Activated CD4-positive, alpha-beta T cell treated with anti-CD3 and anti-CD28 coated beads, Interleukin-2, Interleukin-4, amounts not matched to agents 100 ng/mL and 50 ng/mL, durations not matched to agents 16 hours and 8 hours (primary cell): ENCODE measurements at regions not wholly inside any gene's neighbourhood (a gene's known extent, or its start where the extent isn't known, plus 50 kb on each side); places are given as distances from the start of the nearest gene placed in this dataset.
"Not testable (repeated sequence)": the region's sequence is repeated elsewhere in the genome, so short reads cannot be mapped to it uniquely, and the experiment has no call there.

ENCODE experiments used
- DNase-seq: peaks from one replicate; pipeline ENCODE4 v3.0.0-alpha.2; 2020; ENCODE audit warnings: low spot score

DNA sequence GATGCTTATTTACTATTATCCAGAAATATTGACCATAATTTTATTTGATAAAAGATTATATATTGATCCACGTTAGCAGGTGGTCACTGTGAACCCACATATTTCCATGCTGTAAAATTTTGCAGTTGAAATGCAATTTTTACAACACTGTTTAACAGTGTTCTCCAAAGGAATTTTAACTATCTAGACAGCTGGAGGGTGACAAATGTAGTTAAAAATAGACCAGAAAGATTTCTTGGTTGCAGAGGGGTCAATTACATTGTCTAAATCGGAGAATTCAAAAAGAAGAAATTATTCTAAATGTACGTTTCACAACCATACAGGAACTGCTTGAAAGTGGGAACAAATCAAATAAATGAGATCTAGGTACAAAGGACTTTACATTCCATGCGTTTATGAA is 625.2 kb upstream of the NCAM2 start:
- DNase-seq, result no peak

GRCh38 chr21:20377250-20377649 is 621.0 kb upstream of the NCAM2 start:
- DNase-seq, result no peak

DNA sequence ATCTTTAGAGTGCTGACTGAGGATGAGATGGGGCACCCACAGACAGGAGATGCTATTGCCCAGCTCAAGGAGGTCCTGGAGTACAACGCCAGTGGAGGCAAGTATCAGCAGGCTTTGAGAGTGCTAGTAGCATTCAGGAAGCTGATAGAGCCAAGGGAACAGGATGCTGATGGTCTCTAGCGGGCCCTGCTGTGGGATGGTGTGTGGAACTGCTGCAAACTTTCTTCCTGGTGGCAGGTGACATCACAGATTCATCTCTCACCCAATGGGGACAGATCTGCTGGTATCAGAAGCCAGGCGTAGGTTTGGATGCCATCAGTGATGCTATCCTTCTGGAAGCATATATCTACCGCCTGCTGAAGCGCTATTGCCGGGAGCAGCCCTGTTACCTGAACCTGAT is 609.8 kb upstream of the NCAM2 start:
- DNase-seq, result no peak

DNA sequence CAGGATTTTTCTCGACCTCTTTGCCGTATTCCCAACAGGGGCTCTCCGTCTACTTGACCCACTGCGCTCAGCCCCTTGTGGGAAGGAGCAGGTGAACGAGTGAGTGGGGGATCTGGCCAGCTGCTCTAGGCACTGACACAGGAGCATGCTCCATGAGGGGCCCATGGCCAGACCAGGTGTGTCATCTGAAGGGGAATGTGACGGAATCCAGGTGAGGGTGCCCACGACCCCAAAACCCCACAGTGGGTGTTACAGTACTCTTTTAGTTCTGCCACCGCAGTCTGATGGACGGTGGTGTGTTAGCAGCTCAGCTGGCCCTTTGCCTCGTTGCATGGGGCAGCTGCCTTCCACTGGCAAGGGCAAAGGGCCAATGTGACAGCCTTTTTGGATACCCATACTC is 601.4 kb upstream of the NCAM2 start:
- no peak for DNase-seq

DNA sequence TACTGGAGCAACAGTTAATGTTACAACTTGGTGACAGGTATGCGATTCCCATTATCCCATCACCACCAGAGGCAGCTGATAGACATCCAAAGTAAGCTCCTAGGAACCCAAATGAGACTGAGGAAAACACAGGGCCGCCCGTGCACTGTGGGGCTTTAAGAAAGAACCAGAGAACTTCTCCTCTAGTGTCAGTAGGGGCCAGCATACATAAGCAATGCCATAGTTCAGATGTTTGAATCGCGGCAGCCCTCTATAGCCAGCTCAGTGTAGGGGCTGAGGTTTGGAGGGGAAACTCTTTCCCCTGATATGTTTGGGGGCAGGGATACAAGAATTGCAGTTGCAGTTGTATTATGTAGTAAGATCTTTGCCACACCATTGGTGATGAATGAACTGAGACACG is 593.3 kb upstream of the NCAM2 start:
- DNase-seq, result no peak

DNA sequence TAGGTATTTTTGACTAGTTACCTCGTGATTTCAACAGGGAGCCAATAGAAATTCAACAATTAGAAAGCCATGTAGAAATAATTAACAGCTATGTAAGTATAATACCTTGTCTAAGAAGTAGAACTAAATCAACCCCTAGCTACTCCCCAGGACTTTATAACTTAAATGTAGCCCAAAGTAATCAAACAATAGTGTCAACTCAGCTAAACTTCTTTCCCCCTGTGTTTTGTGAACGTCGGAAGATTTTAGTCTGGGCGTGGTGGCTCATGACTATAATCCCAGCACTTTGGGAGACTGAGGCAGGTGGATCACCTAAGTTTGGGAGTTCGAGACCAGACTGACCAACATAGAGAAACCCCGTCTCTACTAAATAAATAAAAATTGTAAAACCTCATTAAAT is 579.9 kb upstream of the NCAM2 start:
- no peak for DNase-seq

GRCh38 chr21:20419772-20420171 is 578.4 kb upstream of the NCAM2 start:
- DNase-seq, result no peak

DNA sequence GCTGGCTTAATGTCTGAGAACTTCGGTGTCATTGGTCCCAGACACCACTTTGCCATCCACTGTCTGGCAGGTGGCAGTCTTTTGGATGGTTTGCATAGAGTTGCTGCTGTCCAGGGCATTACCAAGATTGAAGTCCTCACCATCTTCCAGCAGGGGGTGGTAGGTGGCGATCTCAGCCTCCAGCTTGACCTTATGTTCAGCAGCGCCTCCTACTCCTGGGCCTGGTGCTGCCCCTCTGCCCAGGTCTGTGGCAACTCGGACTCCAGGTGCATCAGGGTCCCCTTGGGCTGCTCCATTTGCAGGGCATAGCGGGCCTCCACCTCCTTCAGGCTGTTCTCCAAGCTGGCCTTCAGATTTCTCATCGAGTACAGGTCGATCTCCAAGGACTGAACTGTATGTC is 573.3 kb upstream of the NCAM2 start:
- no peak for DNase-seq

DNA sequence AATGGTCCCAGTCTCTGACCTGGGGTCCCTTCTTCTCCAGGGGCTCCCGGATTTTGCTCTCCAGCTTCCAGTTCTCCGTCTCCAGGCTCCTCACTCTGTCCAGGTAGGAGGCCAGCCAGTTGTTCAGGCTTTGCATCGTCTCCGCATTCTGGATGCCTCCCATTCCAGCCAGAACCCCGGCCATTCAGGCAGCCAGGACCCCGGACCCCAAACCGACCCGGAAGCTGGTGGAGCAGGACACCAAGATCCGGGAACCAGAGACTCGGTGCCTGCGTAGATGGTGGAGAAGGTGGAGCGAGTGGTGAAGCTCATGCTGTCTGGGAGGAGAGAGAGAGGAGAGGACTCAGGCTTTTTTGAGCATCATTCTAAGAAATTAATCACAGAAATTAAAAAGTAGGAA is 572.4 kb upstream of the NCAM2 start:
- DNase-seq, result no peak

DNA sequence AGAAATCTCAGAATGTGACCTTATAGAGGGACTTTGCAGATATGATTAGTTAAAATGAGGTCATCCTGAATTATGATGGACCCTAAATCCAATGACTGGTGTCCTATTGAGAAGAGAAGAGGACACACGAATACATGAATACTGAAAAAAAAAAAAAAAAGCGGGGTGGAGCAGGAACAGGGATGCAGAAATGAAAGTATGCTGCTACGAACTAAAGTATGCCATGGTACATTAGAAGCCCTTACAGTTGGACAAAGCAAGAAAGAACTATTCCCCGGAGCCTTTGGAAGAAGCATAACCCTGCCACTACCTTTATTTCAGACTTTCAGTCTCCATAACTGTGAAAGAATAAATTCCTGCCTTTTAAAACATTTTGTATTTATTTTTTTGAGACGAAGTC is 557.9 kb upstream of the NCAM2 start:
- no peak for DNase-seq

DNA sequence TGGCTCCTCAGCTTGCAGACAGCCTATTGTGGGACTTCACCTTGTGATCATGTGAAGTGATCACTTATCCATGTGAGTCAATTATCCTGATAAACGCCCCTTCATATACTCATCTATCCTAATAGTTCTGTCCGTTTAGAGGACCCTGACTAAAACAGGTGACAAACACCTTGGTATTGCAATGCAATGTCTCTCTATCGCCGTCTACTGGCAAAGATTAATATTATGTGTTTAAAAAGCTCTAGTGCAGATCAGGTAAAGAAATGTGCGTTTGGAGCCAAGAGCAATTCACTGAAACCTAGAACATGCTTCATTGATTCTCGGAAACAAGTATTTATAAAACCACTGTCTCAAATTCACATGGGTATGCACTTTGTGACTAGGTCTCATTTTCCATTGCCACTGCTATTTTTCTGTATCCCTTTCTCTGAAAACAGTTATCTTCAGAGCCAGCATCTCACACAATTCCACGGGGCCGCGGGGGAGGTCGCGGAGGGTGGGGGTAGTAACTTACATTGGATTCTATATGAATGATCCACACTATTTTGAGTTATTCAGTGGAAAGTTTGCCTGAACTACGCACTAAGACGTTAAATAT is 554.6 kb upstream of the NCAM2 start:
- peak; percentile 14 for DNase-seq

DNA sequence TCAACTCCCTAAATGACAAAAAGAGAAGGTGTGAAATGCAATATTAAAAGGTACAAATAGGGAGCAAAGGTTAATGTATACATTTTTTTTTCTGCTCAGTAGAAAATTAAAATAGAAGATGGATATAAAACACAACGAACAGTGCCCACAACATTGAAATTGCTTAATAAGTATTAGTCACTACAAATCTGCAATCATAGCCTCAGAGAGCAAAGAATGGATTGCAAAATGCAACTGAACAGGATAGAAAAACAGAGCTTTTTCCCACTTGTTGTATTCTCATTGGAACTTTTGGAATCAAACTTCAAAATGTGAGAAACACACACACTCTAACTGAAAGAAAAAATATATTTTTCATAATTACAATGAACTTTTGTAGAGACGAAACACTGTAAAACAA is 552.2 kb upstream of the NCAM2 start:
- DNase-seq, result no peak

GRCh38 chr21:20451046-20451445 is 547.2 kb upstream of the NCAM2 start:
- DNase-seq, result no peak

DNA sequence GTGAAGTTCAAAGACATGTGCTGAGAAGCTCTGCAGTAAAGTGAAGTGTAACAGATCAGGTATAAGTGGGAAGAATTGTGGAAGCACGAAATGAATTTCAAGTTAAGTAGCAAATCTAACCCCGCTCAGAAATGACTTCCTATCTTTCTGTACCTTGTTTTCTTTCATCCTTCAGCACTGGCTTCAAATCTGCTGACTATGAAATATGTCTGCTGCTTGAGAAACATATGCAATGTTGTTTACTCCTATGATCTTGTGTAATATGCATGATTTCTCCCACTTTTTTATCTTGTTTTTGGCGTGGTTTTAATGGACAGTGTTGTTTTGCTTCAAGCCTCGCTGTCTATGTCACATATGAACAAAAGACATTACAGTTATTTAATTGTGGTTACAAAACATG is 545.3 kb upstream of the NCAM2 start:
- no peak for DNase-seq

GRCh38 chr21:20459838-20460237 is 538.4 kb upstream of the NCAM2 start:
- no peak for DNase-seq

GRCh38 chr21:20463362-20463761 is 534.8 kb upstream of the NCAM2 start:
- DNase-seq, result no peak

DNA sequence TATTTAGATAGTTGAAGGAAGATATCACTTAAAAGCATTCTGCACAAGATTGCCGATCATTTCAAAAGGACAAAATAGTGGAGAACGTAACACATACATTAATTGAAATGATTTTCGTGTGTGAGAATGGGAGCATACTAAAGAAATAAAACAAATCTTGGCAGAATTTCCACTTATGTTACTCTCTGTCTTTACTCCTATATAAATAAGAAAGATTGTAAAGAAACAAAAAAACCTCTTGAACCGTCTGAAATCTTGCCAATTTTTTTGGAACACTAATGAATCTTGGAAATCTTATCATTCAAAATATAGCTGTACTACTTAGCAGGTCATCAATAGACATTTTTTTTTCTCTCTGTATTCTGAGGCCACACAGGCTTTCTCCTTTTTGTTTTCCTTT is 528.8 kb upstream of the NCAM2 start:
- DNase-seq, result no peak

- DNase-seq, result no peak
These were observed 511.9 kb upstream of the NCAM2 start for GRCh38 chr21:20486303-20486702.

GRCh38 chr21:20502915-20503314 is 495.3 kb upstream of the NCAM2 start:
- DNase-seq, result not testable (repeated sequence)

- no peak for DNase-seq
These were observed 490.4 kb upstream of the NCAM2 start for GRCh38 chr21:20507783-20508182.

DNA sequence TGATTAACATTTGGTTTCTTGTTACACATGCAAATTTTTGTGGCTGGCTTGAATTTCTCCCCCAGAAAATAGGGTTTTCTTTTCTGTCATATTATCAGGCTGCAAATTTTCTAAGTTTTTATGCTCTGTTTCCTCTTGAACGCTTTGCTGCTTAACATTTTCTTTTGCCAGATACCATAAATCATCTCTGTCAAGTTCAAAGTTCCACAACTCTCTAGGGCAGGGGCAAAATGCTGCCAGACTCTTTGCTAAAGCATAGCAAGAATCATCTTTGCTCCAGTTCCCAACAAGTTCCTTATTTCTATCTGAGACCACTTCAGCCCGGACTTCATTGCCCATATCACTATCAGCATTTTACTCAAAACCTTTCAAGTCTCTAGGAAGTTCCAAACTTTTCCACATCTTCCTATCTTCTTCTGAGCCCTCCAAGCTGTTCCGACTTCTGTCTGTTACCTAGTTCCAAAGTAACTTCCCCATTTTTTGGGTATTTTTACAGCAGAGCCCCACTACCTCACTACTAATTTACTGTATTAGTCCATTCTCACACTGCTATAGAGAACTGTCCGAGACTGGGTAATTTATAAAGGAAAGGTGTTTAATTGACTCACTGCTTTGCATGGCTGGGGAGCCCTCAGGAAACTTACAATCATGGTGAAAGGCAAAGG is 486.9 kb upstream of the NCAM2 start:
- no peak for DNase-seq

GRCh38 chr21:20515446-20515845 is 482.8 kb upstream of the NCAM2 start:
- no peak for DNase-seq

DNA sequence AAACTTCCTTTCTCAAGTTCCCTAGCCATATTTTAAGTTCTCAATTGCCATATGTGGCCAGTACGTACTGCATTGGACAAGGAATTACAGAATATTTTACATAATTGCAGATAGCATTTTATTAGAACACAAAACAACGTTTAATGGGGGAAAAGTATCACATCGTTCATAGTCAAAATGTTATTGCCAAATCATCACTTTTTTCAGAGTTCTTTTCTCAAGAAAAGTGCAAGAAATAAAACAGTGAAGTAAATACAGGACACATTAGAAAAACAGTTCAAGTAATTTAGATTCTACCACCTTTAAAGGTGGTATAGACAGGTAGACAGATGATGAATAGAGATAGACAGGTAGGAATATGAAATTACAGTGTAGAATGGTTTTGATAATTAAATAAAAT is 479.1 kb upstream of the NCAM2 start:
- DNase-seq, result no peak

DNA sequence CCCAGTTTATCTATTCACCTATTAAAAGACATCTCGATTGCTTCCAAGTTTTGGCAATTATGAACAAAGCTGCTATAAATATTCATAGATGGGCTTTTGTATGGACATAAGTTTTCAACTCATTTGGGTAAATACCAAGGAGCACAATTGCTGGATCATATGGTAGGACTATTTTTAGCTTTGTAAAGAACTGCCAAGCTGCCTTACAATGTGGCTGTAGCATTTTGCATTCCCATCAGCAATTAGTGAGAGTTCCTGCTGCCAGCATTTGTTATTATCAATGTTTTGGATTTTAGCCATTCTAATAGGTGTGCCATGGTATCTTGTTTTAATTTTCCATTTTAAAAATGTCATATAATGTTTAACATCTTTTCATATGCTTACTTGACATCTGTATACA is 475.6 kb upstream of the NCAM2 start:
- DNase-seq, result no peak
